T47D (cell line): ENCODE measurements at regions not wholly inside any gene's neighbourhood (a gene's known extent, or its start where the extent isn't known, plus 50 kb on each side); places are given as distances from the start of the nearest gene placed in this dataset.
"Not testable (repeated sequence)": the region's sequence is repeated elsewhere in the genome, so short reads cannot be mapped to it uniquely, and the experiment has no call there.

ENCODE experiments used
- DNase-seq, 2 experiments: peaks; one replicate each; pipeline versions ENCODE4 v3.0.0 to v3.0.0-alpha.2; 2011 to 2012; ENCODE audit warnings: low read depth in 1 of 2, low spot score in 1 of 2
- JUND ChIP-seq: IDR thresholded peaks from 2 replicates; pipeline ENCODE4 v1.6.1; 2012; ENCODE audit warnings: low read depth
- in situ Hi-C: cut with HindIII; loops from 2 replicates; pipeline ENCODE4 v1.10.0; 2016; ENCODE audit warnings: low sequenced_read_pairs, low pct_unique_long_range_greater_than_20kb

DNA sequence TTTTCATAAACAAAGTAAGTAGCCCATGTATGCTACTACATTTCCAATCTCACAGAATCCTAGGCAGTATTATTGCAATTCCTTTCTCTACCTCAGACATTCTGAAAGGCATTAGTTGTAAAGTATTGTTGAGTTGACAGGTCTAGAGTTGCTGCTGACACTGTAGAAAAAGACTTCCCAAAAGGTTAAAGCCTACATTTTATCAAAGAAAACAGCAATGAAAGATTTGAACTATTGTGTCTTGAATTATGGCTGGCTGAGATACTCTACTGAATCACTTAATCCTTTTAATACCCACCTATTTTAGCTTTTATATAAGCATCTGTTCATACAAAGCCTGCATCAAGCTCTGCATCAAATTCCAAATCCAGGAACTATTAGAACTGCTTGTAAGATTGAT, 1082.0 kb downstream of the OLFM4 start:
- in situ Hi-C loops, result no loop called here
- no peak for DNase-seq
- no peak for TF ChIP-seq JUND

- no peak for TF ChIP-seq JUND
- no peak for DNase-seq
- in situ Hi-C loops, result no loop called here
Observed at GRCh38 chr13:54124700-54125099, 1096.1 kb downstream of the OLFM4 start.

GRCh38 chr13:54130931-54131330, 1102.3 kb downstream of the OLFM4 start:
- in situ Hi-C loops, DNase-seq: not testable (repeated sequence)

DNA sequence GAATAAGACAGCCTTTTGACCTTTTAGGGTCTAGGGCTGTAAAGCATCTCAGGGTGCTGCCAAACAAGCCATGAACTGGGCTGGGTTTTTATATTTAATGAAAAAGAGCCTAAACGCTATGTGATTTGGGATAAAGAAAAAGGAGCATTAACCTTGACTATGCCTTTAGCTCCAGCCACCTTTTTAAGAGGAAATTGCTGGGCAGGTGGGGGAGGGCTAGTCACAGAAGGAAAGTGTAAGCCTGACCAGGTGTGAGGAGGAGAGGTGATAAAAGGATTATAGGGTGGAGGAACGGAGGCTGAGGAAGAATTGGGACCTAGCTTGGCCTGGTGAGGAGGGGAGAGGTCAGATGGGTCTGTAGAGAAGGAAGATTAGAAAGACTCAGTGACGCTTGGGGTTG, 1102.8 kb downstream of the OLFM4 start:
- in situ Hi-C loops, DNase-seq: not testable (repeated sequence)

GRCh38 chr13:54132127-54132526, 1103.5 kb downstream of the OLFM4 start:
- in situ Hi-C loops, DNase-seq: not testable (repeated sequence)

GRCh38 chr13:54132720-54133119, 1104.1 kb downstream of the OLFM4 start:
- in situ Hi-C loops, DNase-seq: not testable (repeated sequence)

DNA sequence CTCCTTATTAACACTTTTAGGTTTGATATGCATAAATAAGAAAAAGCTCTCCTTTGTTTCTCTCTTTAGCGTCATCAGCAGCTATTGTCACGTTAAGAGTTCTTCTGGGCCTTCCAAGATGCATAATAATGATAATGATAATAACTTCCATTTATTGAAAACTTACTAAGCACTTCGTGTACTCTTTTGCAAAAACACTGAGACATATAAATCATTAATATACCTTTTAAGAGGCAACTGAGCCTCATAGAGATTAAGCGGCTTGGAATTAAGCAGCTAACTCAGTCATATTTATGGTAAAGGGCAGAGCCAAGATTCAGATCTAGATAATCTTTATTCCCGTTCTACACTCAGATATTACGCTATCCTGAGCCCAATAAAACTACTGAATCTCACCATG, 1105.1 kb downstream of the OLFM4 start:
- no peak for DNase-seq
- in situ Hi-C loops, result no loop called here
- TF ChIP-seq JUND, result no peak

DNA sequence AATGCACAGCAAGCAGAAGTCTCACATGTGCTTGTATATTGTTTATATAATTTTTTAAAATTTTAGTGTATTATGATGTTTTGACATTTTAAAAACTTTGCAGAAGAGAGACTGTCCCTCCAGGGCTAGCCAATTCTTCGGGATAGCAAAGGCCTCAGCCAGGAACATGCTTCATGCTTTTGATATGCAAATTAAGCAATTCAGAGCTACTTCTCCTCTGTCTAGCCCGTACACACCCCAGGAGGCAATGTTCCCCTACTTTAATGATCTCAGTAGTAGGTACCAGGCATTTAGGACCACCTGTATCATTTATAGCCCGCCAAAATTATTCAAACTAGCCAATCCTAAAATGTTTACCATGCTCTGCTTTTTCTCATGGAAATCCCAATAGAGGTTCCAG, 1116.2 kb downstream of the OLFM4 start:
- no peak for DNase-seq
- TF ChIP-seq JUND, result no peak
- in situ Hi-C loops, result no loop called here

DNA sequence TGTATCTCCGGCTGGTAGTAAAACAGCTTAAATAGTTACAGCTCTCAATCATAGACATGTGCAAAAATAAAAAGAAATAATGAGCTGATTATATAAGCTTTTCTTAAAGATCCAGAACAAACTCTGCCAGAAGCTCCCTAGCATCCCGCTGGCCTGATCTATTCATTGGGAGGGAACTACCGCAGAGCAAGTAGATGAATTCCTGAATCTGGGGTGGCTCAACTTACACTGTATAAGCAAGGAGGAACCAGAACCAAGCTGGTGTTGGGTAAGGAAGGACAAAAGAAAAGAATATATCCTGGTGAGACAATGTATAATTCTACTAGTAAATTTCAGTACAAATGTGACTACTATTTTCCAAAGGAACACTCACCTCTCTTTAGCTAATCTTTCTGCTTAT, 1122.2 kb downstream of the OLFM4 start:
- in situ Hi-C loops, result no loop called here
- TF ChIP-seq JUND, result no peak
- no peak for DNase-seq

- TF ChIP-seq JUND, result no peak
- in situ Hi-C loops, result no loop called here
- DNase-seq, result peak in 1 of 2 experiments; percentile 50
Observed at GRCh38 chr13:54162069-54162468, 1133.5 kb downstream of the OLFM4 start.

GRCh38 chr13:54165581-54166215, 1137.1 kb downstream of the OLFM4 start:
- in situ Hi-C loops, result no loop called here
- no peak for DNase-seq
- TF ChIP-seq JUND, result no peak

DNA sequence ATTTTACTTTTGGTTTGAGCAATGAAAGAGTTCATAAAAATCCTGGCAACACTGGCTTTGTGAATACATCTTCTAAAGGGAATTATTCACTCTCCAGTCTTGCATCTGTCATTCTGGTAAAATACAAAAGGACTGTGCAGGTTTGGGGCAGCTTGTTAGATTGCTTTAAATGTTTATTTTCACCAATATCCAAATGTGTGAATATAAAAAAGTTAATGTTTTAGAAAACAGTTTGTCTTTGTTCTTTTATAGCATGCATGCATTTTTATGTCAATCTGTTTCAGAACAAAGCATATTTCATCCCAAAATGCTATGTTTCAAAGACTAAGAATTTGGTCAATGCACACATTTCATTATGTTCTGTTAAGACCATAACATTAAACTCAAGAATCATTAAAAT, 1145.4 kb downstream of the OLFM4 start:
- in situ Hi-C loops, result no loop called here
- DNase-seq, result no peak
- TF ChIP-seq JUND, result no peak

- in situ Hi-C loops, result no loop called here
- no peak for DNase-seq
- TF ChIP-seq JUND, result no peak
Observed at GRCh38 chr13:54175466-54175865, 1146.9 kb downstream of the OLFM4 start.

- in situ Hi-C loops, result no loop called here
- TF ChIP-seq JUND, result no peak
- DNase-seq, result no peak
Observed at GRCh38 chr13:54177466-54177865, 1148.9 kb downstream of the OLFM4 start.
